T-cell (primary cell): ENCODE measurements at regions not wholly inside any gene's neighbourhood (a gene's known extent, or its start where the extent isn't known, plus 50 kb on each side); places are given as distances from the start of the nearest gene placed in this dataset.

Source experiments
- ATAC-seq, 4 experiments: fragments of 200-7000 bp in 3 of 4; fragments of 150-1000 bp in 1 of 4; cut with Tn5 transposase; replicated peaks in 1 of 4; 1 replicate in 3 of 4; 2 replicates in 1 of 4; pipeline ENCODE4 v1.10.0; 2021; ENCODE audit warnings: moderate library complexity in 3 of 4, mild to moderate bottlenecking in 2 of 4, moderate number of reproducible peaks in 1 of 4
- CTCF ChIA-PET, 2 donors: fragments of 300-600 bp; sonication (Branson Sonifier 250); formaldehyde crosslinking; loops; one replicate each; lab custom pipeline; 2022; ENCODE audit warnings: antibody characterized with exemption in 2 of 2; lab: Charles Lee
- POLR2A ChIA-PET, 2 donors: fragments of 300-600 bp; sonication (Branson Sonifier 250); formaldehyde crosslinking; loops; one replicate each; lab custom pipeline; 2022; ENCODE audit warnings: antibody characterized with exemption in 2 of 2; lab: Charles Lee
- DNase-seq, 35 experiments: peaks; one replicate each; pipeline versions ENCODE4 v3.0.0 to v3.0.0-alpha.2; 2013 to 2023
- H3K27ac ChIP-seq: one replicate; pipeline ENCODE4 v1.5.1; 2013; ENCODE audit warnings: low read length
- H3K27me3 ChIP-seq, 2 experiments: replicated peaks in 1 of 2; 1 replicate in 1 of 2; 2 replicates in 1 of 2; pipeline versions ENCODE4 v1.6.1 to v1.7.0; 2013; ENCODE audit warnings: low read length in 1 of 2, mixed read lengths in 1 of 2; ENCODE audit not compliant: control insufficient read depth in 2 of 2, insufficient read depth in 2 of 2; ENCODE audit errors: extremely low read depth in 1 of 2
- H3K36me3 ChIP-seq, 2 donors: 1 replicate in 1 of 2; 2 replicates in 1 of 2; pipeline versions ENCODE4 v1.6.1 to v1.7.0; 2013; ENCODE audit warnings: low read length in 1 of 2; ENCODE audit not compliant: control insufficient read depth in 2 of 2, insufficient read depth in 1 of 2; ENCODE audit errors: extremely low read depth in 1 of 2
- H3K4me1 ChIP-seq, 2 experiments: 1 replicate in 1 of 2; 2 replicates in 1 of 2; pipeline versions ENCODE4 v1.6.1 to v1.7.0; 2013; ENCODE audit warnings: low read length in 2 of 2, mixed read lengths in 1 of 2; ENCODE audit not compliant: insufficient read depth in 2 of 2, control insufficient read depth in 1 of 2; ENCODE audit errors: extremely low read depth in 1 of 2
- H3K4me3 ChIP-seq, 2 donors: 1 replicate in 1 of 2; 2 replicates in 1 of 2; pipeline versions ENCODE4 v1.5.1 to v1.7.0; 2013; ENCODE audit warnings: mild to moderate bottlenecking in 2 of 2, low read length in 1 of 2, moderate library complexity in 1 of 2; ENCODE audit not compliant: control insufficient read depth in 1 of 2; ENCODE audit errors: extremely low read depth in 1 of 2
- H3K9me3 ChIP-seq: 2 replicates; pipeline ENCODE4 v1.7.0; 2013
- H3K27ac Mint-ChIP-seq, 2 donors: one replicate each; pipeline ENCODE4 v1.8.0; 2020 to 2021; ENCODE audit warnings: mild to moderate bottlenecking in 2 of 2, mixed read lengths in 2 of 2
- H3K27me3 Mint-ChIP-seq, 2 donors: one replicate each; pipeline ENCODE4 v1.8.0; 2021 to 2022; ENCODE audit warnings: mixed read lengths in 2 of 2
- H3K36me3 Mint-ChIP-seq: one replicate; pipeline ENCODE4 v1.8.0; 2021; ENCODE audit warnings: mixed read lengths
- H3K4me1 Mint-ChIP-seq, 3 donors: one replicate each; pipeline ENCODE4 v1.8.0; 2020 to 2022; ENCODE audit warnings: mixed read lengths in 3 of 3, mild to moderate bottlenecking in 1 of 3
- H3K4me3 Mint-ChIP-seq, 3 donors: one replicate each; pipeline ENCODE4 v1.8.0; 2020 to 2022; ENCODE audit warnings: mild to moderate bottlenecking in 3 of 3, mixed read lengths in 3 of 3, moderate library complexity in 3 of 3
- H3K9me3 Mint-ChIP-seq, 3 donors: one replicate each; pipeline ENCODE4 v1.8.0; 2020 to 2022; ENCODE audit warnings: mixed read lengths in 3 of 3
- WGBS: methylation state at CpG from one replicate; pipeline ENCODE4 v1.1.5; 2013; ENCODE audit warnings: missing lambda C conversion rate; ENCODE audit not compliant: insufficient coverage; 5-methylcytosine and 5-hydroxymethylcytosine counted together

DNA sequence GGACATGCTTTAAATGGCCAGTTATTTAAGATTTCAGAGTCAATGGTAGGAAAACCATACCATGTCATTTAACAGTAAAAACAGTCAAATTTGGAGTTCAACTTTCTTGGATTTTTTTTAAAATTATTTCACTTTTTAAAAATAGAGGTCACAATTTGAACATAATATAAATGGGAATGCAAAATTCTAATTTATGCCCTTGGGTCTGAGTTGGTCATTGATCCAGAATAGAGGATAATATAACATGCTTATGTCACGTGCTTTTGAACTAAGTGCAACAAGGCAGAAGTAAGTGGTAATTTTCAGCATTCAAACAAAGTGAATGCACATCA, 113.1 kb upstream of the SLC35F3 start:
- Histone ChIP-seq H3K36me3 (no peaks in the 10 kb centered on the region), H3K4me3 (no peak overlapping the region), H3K27ac (no peak overlapping the region), H3K9me3 (no peaks in the 10 kb centered on the region), H3K27me3 (peaks cover 0 to 6% of the 10 kb centered on the region in 2 experiments), H3K4me1 (no peaks in the 10 kb centered on the region)
- ChIA-PET CTCF (interaction anchor here in 1 of 2 donors (1.0 to 1.1 kb wide), 3 partner anchors 15 to 490 kb away, joined by 3 to 4 read pairs (median 3); no protein-coding TSS in a partner anchor), POLR2A (no interaction called here)
- Mint-ChIP-seq H3K27me3 (peaks cover 25 to 38% of the 10 kb centered on the region in 2 donors), H3K27ac (no peak overlapping the region), H3K4me1 (no peaks in the 10 kb centered on the region), H3K36me3 (no peaks in the 10 kb centered on the region), H3K4me3 (no peak overlapping the region), H3K9me3 (peaks cover 3 to 14% (median 4%) of the 10 kb centered on the region in 3 donors)
- no peak for ATAC-seq
- no CpG with 5 or more reads among the region's 1 CpG for WGBS
- no peak for DNase-seq

- Mint-ChIP-seq H3K36me3 (no peaks in the 10 kb centered on the region), H3K4me1 (no peaks in the 10 kb centered on the region), H3K27ac (no peak overlapping the region), H3K27me3 (peaks cover 25 to 38% of the 10 kb centered on the region in 2 donors), H3K4me3 (no peak overlapping the region), H3K9me3 (peaks cover 3 to 14% (median 4%) of the 10 kb centered on the region in 3 donors)
- Histone ChIP-seq H3K36me3 (no peaks in the 10 kb centered on the region), H3K27me3 (peaks cover 0 to 6% of the 10 kb centered on the region in 2 experiments), H3K4me1 (no peaks in the 10 kb centered on the region), H3K27ac (no peak overlapping the region), H3K4me3 (no peak overlapping the region), H3K9me3 (no peaks in the 10 kb centered on the region)
- ATAC-seq (no peak), DNase-seq (no peak)
- CTCF ChIA-PET = interaction anchor here (0.7 to 1.1 kb wide), 5 partner anchors 15 to 490 kb away, joined by 3 to 4 read pairs (median 3); no protein-coding TSS in a partner anchor
- POLR2A ChIA-PET = no interaction called here
- 90% methylated on average over 3 of the region's 6 CpGs for WGBS
Observed at GRCh38 chr1:233791721-233792120, 112.8 kb upstream of the SLC35F3 start.

- Mint-ChIP-seq H3K9me3 (peaks cover 8 to 19% (median 10%) of the 10 kb centered on the region in 3 donors), H3K4me3 (no peak overlapping the region), H3K4me1 (no peaks in the 10 kb centered on the region), H3K27ac (no peak overlapping the region), H3K36me3 (no peaks in the 10 kb centered on the region), H3K27me3 (peaks cover 24 to 41% of the 10 kb centered on the region in 2 donors)
- POLR2A ChIA-PET = no interaction called here
- no peak for DNase-seq
- Histone ChIP-seq H3K27ac (no peak overlapping the region), H3K27me3 (no peaks in the 10 kb centered on the region), H3K36me3 (no peaks in the 10 kb centered on the region), H3K9me3 (no peaks in the 10 kb centered on the region), H3K4me3 (no peak overlapping the region), H3K4me1 (no peaks in the 10 kb centered on the region)
- ATAC-seq = no peak
- CTCF ChIA-PET = no interaction called here
- WGBS = no CpG with 5 or more reads among the region's 2 CpGs
Observed at GRCh38 chr1:233794863-233795262, 109.6 kb upstream of the SLC35F3 start.

GRCh38 chr1:233796146-233796783, 108.2 kb upstream of the SLC35F3 start:
- Mint-ChIP-seq H3K9me3 (peaks cover 8 to 19% (median 10%) of the 10 kb centered on the region in 3 donors), H3K4me1 (no peaks in the 10 kb centered on the region), H3K27me3 (peaks cover 19 to 46% of the 10 kb centered on the region in 2 donors), H3K4me3 (no peak overlapping the region), H3K27ac (no peak overlapping the region), H3K36me3 (no peaks in the 10 kb centered on the region)
- H3K4me3 ChIP-seq = no peak overlapping the region
- H3K36me3 ChIP-seq = no peaks in the 10 kb centered on the region
- no peaks in the 10 kb centered on the region for H3K9me3 ChIP-seq
- no peak for ATAC-seq
- H3K4me1 ChIP-seq = no peaks in the 10 kb centered on the region
- CTCF ChIA-PET = no interaction called here
- no peak overlapping the region for H3K27ac ChIP-seq
- DNase-seq = no peak
- H3K27me3 ChIP-seq = no peaks in the 10 kb centered on the region
- 70% methylated on average over 2 of the region's 6 CpGs for WGBS
- POLR2A ChIA-PET = no interaction called here

- CTCF ChIA-PET = interaction anchor here in 1 of 2 donors (1.0 to 1.1 kb wide), 2 partner anchors 21 to 498 kb away, joined by 3 read pairs; no protein-coding TSS in a partner anchor
Observed at GRCh38 chr1:233802611-233803010, 101.9 kb upstream of the SLC35F3 start.

GRCh38 chr1:233805786-233806185, 98.7 kb upstream of the SLC35F3 start:
- H3K27ac Mint-ChIP-seq = no peak overlapping the region
- POLR2A ChIA-PET = no interaction called here
- no CpG with 5 or more reads among the region's 2 CpGs for WGBS
- Histone ChIP-seq H3K36me3 (no peaks in the 10 kb centered on the region), H3K27me3 (no peaks in the 10 kb centered on the region), H3K9me3 (no peaks in the 10 kb centered on the region), H3K4me1 (no peaks in the 10 kb centered on the region), H3K4me3 (no peak overlapping the region), H3K27ac (no peak overlapping the region)
- peaks cover 7 to 11% of the 10 kb centered on the region in 2 donors for H3K27me3 Mint-ChIP-seq
- CTCF ChIA-PET = no interaction called here
- peaks cover 0 to 6% (median 3%) of the 10 kb centered on the region in 3 donors for H3K9me3 Mint-ChIP-seq
- no peak overlapping the region for H3K4me3 Mint-ChIP-seq
- ATAC-seq = no peak
- no peaks in the 10 kb centered on the region for H3K36me3 Mint-ChIP-seq
- DNase-seq = no peak
- H3K4me1 Mint-ChIP-seq = no peaks in the 10 kb centered on the region

More at GRCh38 chr1:233802611-233803010, 101.9 kb upstream of the SLC35F3 start:
- no peaks in the 10 kb centered on the region for H3K36me3 ChIP-seq
- WGBS = no CpG with 5 or more reads among the region's 4 CpGs
- Mint-ChIP-seq H3K27ac (no peak overlapping the region), H3K36me3 (no peaks in the 10 kb centered on the region), H3K9me3 (peaks cover 5 to 12% (median 8%) of the 10 kb centered on the region in 3 donors), H3K4me3 (no peak overlapping the region), H3K27me3 (peaks cover 19 to 27% of the 10 kb centered on the region in 2 donors), H3K4me1 (no peaks in the 10 kb centered on the region)
- H3K27me3 ChIP-seq = no peaks in the 10 kb centered on the region
- DNase-seq = no peak
- H3K9me3 ChIP-seq = no peaks in the 10 kb centered on the region
- H3K4me3 ChIP-seq = no peak overlapping the region
- ATAC-seq = no peak
- H3K4me1 ChIP-seq = no peaks in the 10 kb centered on the region
- no peak overlapping the region for H3K27ac ChIP-seq
- POLR2A ChIA-PET = no interaction called here
